Upper lobe of left lung (tissue), 4 donors: ENCODE measurements at regions not wholly inside any gene's neighbourhood (a gene's known extent, or its start where the extent isn't known, plus 50 kb on each side); places are given as distances from the start of the nearest gene placed in this dataset.

Experiments
- POLR2A ChIP-seq, 4 donors: fragments of 450-650 bp; IDR thresholded peaks; one replicate each; pipeline ENCODE4 v1.5.1; 2016 to 2017; ENCODE audit warnings: antibody characterized with exemption in 4 of 4, mild to moderate bottlenecking in 2 of 4
- POLR2AphosphoS5 ChIP-seq, 2 donors: sonication (generic); formaldehyde crosslinking; IDR thresholded peaks; one replicate each; pipeline ENCODE4 v1.5.1; 2017; ENCODE audit warnings: antibody characterized with exemption in 2 of 2

DNA sequence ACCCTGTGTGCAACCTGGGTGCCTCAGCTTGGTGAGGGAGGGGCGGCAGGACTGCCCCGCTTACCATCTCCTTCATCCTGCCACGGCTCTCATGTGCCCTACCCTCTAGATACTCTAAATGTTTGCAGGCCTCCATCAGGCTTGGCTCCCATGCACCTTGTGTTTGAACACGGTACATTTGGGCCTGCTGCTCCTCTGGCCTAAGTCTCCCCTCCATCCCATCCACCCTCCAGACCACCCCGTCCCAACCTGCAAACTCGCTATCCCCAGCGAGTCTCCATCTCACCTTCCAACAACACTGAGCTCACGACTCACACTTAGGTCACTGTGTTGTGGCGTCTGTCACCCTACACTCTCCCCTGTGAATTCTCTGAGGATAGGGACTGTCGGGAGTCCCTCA lies 274.2 kb downstream of the TEX29 start:
- TF ChIP-seq POLR2A (IDR thresholded peaks at IDR 0.05) (no peak), POLR2AphosphoS5 (IDR thresholded peaks at IDR 0.05) (no peak)
